Suprapubic skin (tissue), 3 donors: ENCODE measurements at regions not wholly inside any gene's neighbourhood (a gene's known extent, or its start where the extent isn't known, plus 50 kb on each side); places are given as distances from the start of the nearest gene placed in this dataset.

Experiments used
- CTCF ChIP-seq, 2 donors: fragments of 200-600 bp in 1 of 2; fragments of 450-650 bp in 1 of 2; sonication (generic) in 1 of 2; IDR thresholded peaks; one replicate each; pipeline ENCODE4 v1.5.1; 2016 to 2019; ENCODE audit warnings: antibody characterized with exemption in 2 of 2, mild to moderate bottlenecking in 1 of 2, moderate library complexity in 1 of 2
- POLR2AphosphoS5 ChIP-seq, 3 donors: sonication (generic); formaldehyde crosslinking; IDR thresholded peaks; one replicate each; pipeline ENCODE4 v1.6.1; 2017; ENCODE audit warnings: antibody characterized with exemption in 3 of 3

- no peak for TF ChIP-seq POLR2AphosphoS5 (IDR thresholded peaks at IDR 0.05)
- no peak for TF ChIP-seq CTCF (IDR thresholded peaks at IDR 0.05)
Observed at GRCh38 chr13:34634448-34634847, 307.6 kb upstream of the NBEA start.
